Embryonic facial prominence (tissue), 1 donor: ENCODE measurements at regions not wholly inside any gene's neighbourhood (a gene's known extent, or its start where the extent isn't known, plus 50 kb on each side); places are given as distances from the start of the nearest gene placed in this dataset.

Source experiments
- DNase-seq: peaks from one replicate; pipeline ENCODE4 v3.0.0-alpha.2; 2016; ENCODE audit errors: extremely low spot score

GRCh38 chr5:175035882-175036533, 311.6 kb downstream of the MSX2 start:
- no peak for DNase-seq

- DNase-seq: no peak
Observed at GRCh38 chr5:175034924-175035323, 310.5 kb downstream of the MSX2 start.

GRCh38 chr5:175032741-175033151, 308.4 kb downstream of the MSX2 start:
- no peak for DNase-seq

- no peak for DNase-seq
Observed at GRCh38 chr5:175032013-175032412, 307.6 kb downstream of the MSX2 start.

GRCh38 chr5:175027390-175027789, 303.0 kb downstream of the MSX2 start:
- no peak for DNase-seq

- no peak for DNase-seq
Observed at GRCh38 chr5:175025077-175025476, 300.7 kb downstream of the MSX2 start.

- DNase-seq: no peak
Observed at GRCh38 chr5:175021841-175022625, 297.7 kb downstream of the MSX2 start.

- DNase-seq: no peak
Observed at GRCh38 chr5:175021321-175021720, 296.9 kb downstream of the MSX2 start.

- DNase-seq: no peak
Observed at GRCh38 chr5:175015028-175015685, 290.8 kb downstream of the MSX2 start.

- no peak for DNase-seq
Observed at GRCh38 chr5:175013251-175013650, 288.9 kb downstream of the MSX2 start.

GRCh38 chr5:175012267-175012666, 287.9 kb downstream of the MSX2 start:
- no peak for DNase-seq

GRCh38 chr5:175003531-175003930, 279.1 kb downstream of the MSX2 start:
- DNase-seq: no peak

- DNase-seq: no peak
Observed at GRCh38 chr5:175001876-175002645, 277.7 kb downstream of the MSX2 start.

- no peak for DNase-seq
Observed at GRCh38 chr5:175001311-175001710, 276.9 kb downstream of the MSX2 start.

GRCh38 chr5:174999581-174999980, 275.2 kb downstream of the MSX2 start:
- DNase-seq: no peak

- no peak for DNase-seq
Observed at GRCh38 chr5:174998131-174998730, 273.8 kb downstream of the MSX2 start.

- no peak for DNase-seq
Observed at GRCh38 chr5:174997688-174998087, 273.3 kb downstream of the MSX2 start.

- DNase-seq: no peak
Observed at GRCh38 chr5:174996941-174997340, 272.6 kb downstream of the MSX2 start.

- DNase-seq: no peak
Observed at GRCh38 chr5:174995827-174996226, 271.4 kb downstream of the MSX2 start.

- DNase-seq: no peak
Observed at GRCh38 chr5:174991847-174992246, 267.5 kb downstream of the MSX2 start.

- no peak for DNase-seq
Observed at GRCh38 chr5:174990909-174991308, 266.5 kb downstream of the MSX2 start.
